ENCODE measurements at regions not wholly inside any gene's neighbourhood (a gene's known extent, or its start where the extent isn't known, plus 50 kb on each side); places are given as distances from the start of the nearest gene placed in this dataset.

GRCh38 chr17:73972056-73972455 is 231.4 kb upstream of the RPL38 start:
- TF ChIP-seq FOXP2 (optimal IDR thresholded peaks at IDR 0.05; ENCODE audit: borderline replicate concordance, extremely low read depth, extremely low read length, insufficient read depth) (no peak), SIN3A (IDR thresholded peaks at IDR 0.05; ENCODE audit: borderline replicate concordance, insufficient read depth, low read length) (no peak), POLR2AphosphoS5 (IDR thresholded peaks at IDR 0.05; ENCODE audit: low read depth, low read length) (no peak), TAF1 (IDR thresholded peaks at IDR 0.05; ENCODE audit: borderline replicate concordance, insufficient read depth, low read length) (no peak)

Measured in PFSK-1 (cell line).